Mesothelial cell of epicardium (in vitro differentiated cells): ENCODE measurements at regions not wholly inside any gene's neighbourhood (a gene's known extent, or its start where the extent isn't known, plus 50 kb on each side); places are given as distances from the start of the nearest gene placed in this dataset.

Source experiments
- DNase-seq, 2 experiments: peaks; one replicate each; pipeline ENCODE4 v3.0.0; 2021; ENCODE audit warnings: low spot score in 2 of 2; ENCODE audit not compliant: unreplicated experiment in 2 of 2
- H3K27ac Mint-ChIP-seq: 2 replicates; pipeline ENCODE4 v1.8.0; 2021; ENCODE audit warnings: mixed read lengths
- H3K27me3 Mint-ChIP-seq: 2 replicates; pipeline ENCODE4 v1.8.0; 2021; ENCODE audit warnings: low read depth, mixed read lengths
- H3K36me3 Mint-ChIP-seq: 2 replicates; pipeline ENCODE4 v1.8.0; 2021; ENCODE audit warnings: mixed read lengths
- H3K4me1 Mint-ChIP-seq: 2 replicates; pipeline ENCODE4 v1.8.0; 2021; ENCODE audit warnings: mixed read lengths
- H3K4me3 Mint-ChIP-seq: 2 replicates; pipeline ENCODE4 v1.8.0; 2021; ENCODE audit warnings: mild to moderate bottlenecking, moderate library complexity, mixed read lengths
- H3K9me3 Mint-ChIP-seq: 2 replicates; pipeline ENCODE4 v1.8.0; 2021; ENCODE audit warnings: mixed read lengths
- CTCF ChIP-seq: fragments of 200-600 bp; sonication (generic); IDR thresholded peaks from one replicate; pipeline ENCODE4 v1.5.0; 2021; ENCODE audit warnings: antibody characterized with exemption; ENCODE audit not compliant: unreplicated experiment

DNA sequence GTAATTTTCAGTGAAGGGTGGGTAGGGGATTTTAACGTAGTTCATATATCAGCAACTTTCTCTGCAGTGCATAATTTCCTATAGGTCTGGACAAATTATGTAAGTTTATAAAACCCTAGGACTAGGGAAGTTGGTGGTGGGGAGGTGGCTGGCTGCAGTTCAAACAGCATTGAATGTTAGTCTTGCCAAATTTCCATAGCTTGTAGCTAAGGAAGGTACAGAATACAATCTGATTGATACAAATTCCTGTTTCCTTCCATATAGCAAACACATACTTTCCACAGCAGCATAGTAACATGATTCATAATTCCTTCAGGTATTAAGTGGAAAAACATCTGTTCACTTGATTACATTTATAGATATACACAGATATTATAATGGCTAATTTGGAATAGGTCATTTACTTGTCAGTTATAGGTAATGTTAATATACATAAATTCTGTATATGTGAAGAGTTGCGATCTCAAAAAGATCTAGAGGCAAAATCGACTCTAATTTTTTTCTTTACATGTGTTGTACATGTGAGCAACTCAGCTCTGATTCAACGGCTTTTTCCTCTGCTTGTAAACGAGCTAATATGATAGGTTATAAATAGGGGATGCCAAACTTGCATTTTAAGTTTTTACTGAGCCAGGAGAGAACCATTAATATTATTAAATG is 233.4 kb upstream of the CSNK1A1L start:
- H3K9me3 Mint-ChIP-seq: no peaks in the 10 kb centered on the region

DNA sequence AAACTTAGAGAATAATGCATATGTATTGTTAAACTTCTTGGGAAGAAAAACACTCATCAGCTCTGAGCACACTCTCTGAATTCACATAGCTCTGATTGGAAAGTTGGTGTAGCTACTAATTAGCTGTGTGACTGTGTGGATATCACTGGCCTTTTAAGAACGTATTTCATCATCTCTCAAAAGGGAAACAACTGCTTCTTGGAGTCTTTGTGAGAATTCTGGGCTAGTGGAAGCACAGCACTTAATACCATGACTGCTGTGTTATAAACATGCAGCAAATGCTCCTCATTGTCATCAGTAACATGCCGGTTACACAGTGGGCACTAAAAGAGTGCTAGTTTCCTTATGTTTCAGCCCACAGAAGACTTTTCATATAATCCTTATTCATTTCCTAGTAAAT is 220.9 kb upstream of the CSNK1A1L start:
- Mint-ChIP-seq H3K27me3 (no peaks in the 10 kb centered on the region), H3K36me3 (peaks cover 6% of the 10 kb centered on the region), H3K27ac (no peak overlapping the region), H3K9me3 (peaks cover 17% of the 10 kb centered on the region), H3K4me3 (no peak overlapping the region), H3K4me1 (peaks cover 5% of the 10 kb centered on the region)
- TF ChIP-seq CTCF: no peak
- DNase-seq: no peak

More for the DNA sequence above, 233.4 kb upstream of the CSNK1A1L start:
- Mint-ChIP-seq H3K36me3 (no peaks in the 10 kb centered on the region), H3K4me1 (peaks cover 17% of the 10 kb centered on the region), H3K27me3 (no peaks in the 10 kb centered on the region), H3K27ac (peak overlapping the region; percentile 47), H3K4me3 (no peak overlapping the region)
- no peak for TF ChIP-seq CTCF
- DNase-seq: no peak

GRCh38 chr13:37319031-37319443 is 213.6 kb upstream of the CSNK1A1L start:
- Mint-ChIP-seq H3K27me3 (no peaks in the 10 kb centered on the region), H3K4me1 (no peaks in the 10 kb centered on the region), H3K36me3 (peaks cover 6% of the 10 kb centered on the region), H3K4me3 (no peak overlapping the region), H3K27ac (no peak overlapping the region), H3K9me3 (peaks cover 48% of the 10 kb centered on the region)
- no peak for DNase-seq
- TF ChIP-seq CTCF: no peak

GRCh38 chr13:37316935-37317334 is 211.5 kb upstream of the CSNK1A1L start:
- peaks cover 6% of the 10 kb centered on the region for H3K36me3 Mint-ChIP-seq
- H3K9me3 Mint-ChIP-seq: peaks cover 48% of the 10 kb centered on the region
- no peaks in the 10 kb centered on the region for H3K27me3 Mint-ChIP-seq
- no peak overlapping the region for H3K27ac Mint-ChIP-seq
- no peak overlapping the region for H3K4me3 Mint-ChIP-seq
- TF ChIP-seq CTCF: no peak
- DNase-seq: no peak
- H3K4me1 Mint-ChIP-seq: no peaks in the 10 kb centered on the region

GRCh38 chr13:37313372-37313771 is 207.9 kb upstream of the CSNK1A1L start:
- no peaks in the 10 kb centered on the region for H3K4me1 Mint-ChIP-seq
- DNase-seq: no peak
- TF ChIP-seq CTCF: no peak

More at GRCh38 chr13:37313372-37313771, 207.9 kb upstream of the CSNK1A1L start:
- Mint-ChIP-seq H3K4me3 (no peak overlapping the region), H3K27me3 (no peaks in the 10 kb centered on the region), H3K9me3 (peaks cover 22% of the 10 kb centered on the region), H3K36me3 (no peaks in the 10 kb centered on the region), H3K27ac (no peak overlapping the region)
